Keratinocyte (primary cell): ENCODE measurements at regions not wholly inside any gene's neighbourhood (a gene's known extent, or its start where the extent isn't known, plus 50 kb on each side); places are given as distances from the start of the nearest gene placed in this dataset.

Source experiments
- DNase-seq: peaks from one replicate; pipeline ENCODE4 v3.0.0-alpha.2; 2011; ENCODE audit warnings: low read depth, missing footprints, low spot score
- FAIRE-seq: peaks from 2 replicates; lab custom pipeline; 2011; peaks lifted over from hg19 to GRCh38; lab: Jason Lieb, UNC
- H2AFZ ChIP-seq: 2 replicates; pipeline ENCODE4 v1.6.0; 2012; ENCODE audit warnings: low read length, control low read depth, inconsistent platforms; ENCODE audit not compliant: control insufficient read depth
- H3K27ac ChIP-seq: 2 replicates; pipeline ENCODE4 v1.5.1; 2011; ENCODE audit warnings: low read length; ENCODE audit not compliant: control insufficient read depth, insufficient read depth
- H3K27me3 ChIP-seq: 3 replicates; pipeline ENCODE4 v1.6.0; 2011; ENCODE audit warnings: low read length; ENCODE audit not compliant: control insufficient read depth, insufficient read depth; ENCODE audit errors: extremely low read depth
- H3K36me3 ChIP-seq, 2 experiments: 2 replicates in 1 of 2; 3 replicates in 1 of 2; pipeline ENCODE4 v1.5.1; 2011; ENCODE audit warnings: low read length in 2 of 2, mild to moderate bottlenecking in 1 of 2; ENCODE audit not compliant: control insufficient read depth in 2 of 2, insufficient read depth in 2 of 2; ENCODE audit errors: extremely low read depth in 1 of 2
- H3K4me1 ChIP-seq: 3 replicates; pipeline ENCODE4 v1.5.1; 2011; ENCODE audit warnings: low read length; ENCODE audit not compliant: control insufficient read depth, insufficient read depth; ENCODE audit errors: extremely low read depth
- H3K4me2 ChIP-seq: 3 replicates; pipeline ENCODE4 v1.6.0; 2011; ENCODE audit warnings: low read depth, low read length; ENCODE audit not compliant: control insufficient read depth, insufficient read depth; ENCODE audit errors: extremely low read depth
- H3K4me3 ChIP-seq, 3 experiments: fragments of 200-600 bp in 1 of 3; sonication (generic) in 1 of 3; 2 replicates in 2 of 3; 3 replicates in 1 of 3; pipeline ENCODE4 v1.5.1; 2011 to 2016; ENCODE audit warnings: low read length in 3 of 3, mild to moderate bottlenecking in 3 of 3, control low read depth in 2 of 3, inconsistent platforms in 1 of 3, low read depth in 1 of 3, mixed read lengths in 1 of 3, mixed run types in 1 of 3, moderate library complexity in 1 of 3; ENCODE audit not compliant: control insufficient read depth in 2 of 3, insufficient read depth in 2 of 3; ENCODE audit errors: extremely low read depth in 1 of 3
- H3K79me2 ChIP-seq: 2 replicates; pipeline ENCODE4 v1.6.0; 2012; ENCODE audit warnings: low read length; ENCODE audit not compliant: control insufficient read depth, insufficient read depth
- H3K9ac ChIP-seq: 3 replicates; pipeline ENCODE4 v1.6.0; 2011; ENCODE audit warnings: low read length; ENCODE audit not compliant: control insufficient read depth, insufficient read depth; ENCODE audit errors: extremely low read depth
- H3K9me1 ChIP-seq: 3 replicates; pipeline ENCODE4 v1.6.0; 2011; ENCODE audit warnings: low read length; ENCODE audit not compliant: control insufficient read depth, insufficient read depth; ENCODE audit errors: extremely low read depth
- H3K9me3 ChIP-seq: 2 replicates; pipeline ENCODE4 v1.5.1; 2012; ENCODE audit warnings: low read depth, low read length; ENCODE audit not compliant: control insufficient read depth
- H4K20me1 ChIP-seq: 3 replicates; pipeline ENCODE4 v1.6.0; 2011; ENCODE audit warnings: low read length; ENCODE audit not compliant: control insufficient read depth, insufficient read depth; ENCODE audit errors: extremely low read depth
- EZH2 ChIP-seq: IDR thresholded peaks from one replicate; pipeline ENCODE4 v1.6.1; 2012; ENCODE audit warnings: inconsistent platforms, mild to moderate bottlenecking, low read length, moderate library complexity
- dilution Hi-C: fragments of 300-500 bp; cut with MboI; formaldehyde crosslinking; loops from one replicate; pipeline ENCODE4 v1.7.0; 2020; ENCODE audit warnings: low sequenced_read_pairs; ENCODE audit not compliant: extremely low pct_ligation_motif_present
- TF ChIP-seq, protein P1 (sequence below), 3 experiments: IDR thresholded peaks in 1 of 3; conservative IDR thresholded peaks in 1 of 3; optimal IDR thresholded peaks in 1 of 3; 2 replicates in 2 of 3; 3 replicates in 1 of 3; pipeline versions ENCODE3 to v1.5.1; 2011; ENCODE audit warnings: low read length in 3 of 3, mild to moderate bottlenecking in 3 of 3, moderate library complexity in 2 of 3, control low read depth in 1 of 3, inconsistent platforms in 1 of 3; ENCODE audit not compliant: insufficient read depth in 2 of 3; ENCODE audit errors: extremely low read depth in 1 of 3

- FAIRE-seq (no peak), DNase-seq (no peak)
- no peak overlapping the region for H2AFZ ChIP-seq
- no peaks in the 10 kb centered on the region for H3K79me2 ChIP-seq
- no peaks in the 10 kb centered on the region for H3K27me3 ChIP-seq
- H3K9me3 ChIP-seq, result no peaks in the 10 kb centered on the region
- H3K4me3 ChIP-seq, result no peak overlapping the region
- no peak for TF ChIP-seq EZH2
- TF ChIP-seq, protein P1, sequence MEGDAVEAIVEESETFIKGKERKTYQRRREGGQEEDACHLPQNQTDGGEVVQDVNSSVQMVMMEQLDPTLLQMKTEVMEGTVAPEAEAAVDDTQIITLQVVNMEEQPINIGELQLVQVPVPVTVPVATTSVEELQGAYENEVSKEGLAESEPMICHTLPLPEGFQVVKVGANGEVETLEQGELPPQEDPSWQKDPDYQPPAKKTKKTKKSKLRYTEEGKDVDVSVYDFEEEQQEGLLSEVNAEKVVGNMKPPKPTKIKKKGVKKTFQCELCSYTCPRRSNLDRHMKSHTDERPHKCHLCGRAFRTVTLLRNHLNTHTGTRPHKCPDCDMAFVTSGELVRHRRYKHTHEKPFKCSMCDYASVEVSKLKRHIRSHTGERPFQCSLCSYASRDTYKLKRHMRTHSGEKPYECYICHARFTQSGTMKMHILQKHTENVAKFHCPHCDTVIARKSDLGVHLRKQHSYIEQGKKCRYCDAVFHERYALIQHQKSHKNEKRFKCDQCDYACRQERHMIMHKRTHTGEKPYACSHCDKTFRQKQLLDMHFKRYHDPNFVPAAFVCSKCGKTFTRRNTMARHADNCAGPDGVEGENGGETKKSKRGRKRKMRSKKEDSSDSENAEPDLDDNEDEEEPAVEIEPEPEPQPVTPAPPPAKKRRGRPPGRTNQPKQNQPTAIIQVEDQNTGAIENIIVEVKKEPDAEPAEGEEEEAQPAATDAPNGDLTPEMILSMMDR (optimal IDR thresholded peaks at IDR 0.05 in 1 of 3, IDR thresholded peaks at IDR 0.05 in 1 of 3, conservative IDR thresholded peaks at IDR 0.05 in 1 of 3; ENCODE audit: extremely low read depth in 1 of 3, insufficient read depth in 2 of 3, low read length in 3 of 3), result no peak
- no peak overlapping the region for H3K9ac ChIP-seq
- H3K27ac ChIP-seq, result no peak overlapping the region
- no peaks in the 10 kb centered on the region for H3K4me1 ChIP-seq
- no peaks in the 10 kb centered on the region for H3K36me3 ChIP-seq
- no peak overlapping the region for H3K4me2 ChIP-seq
- dilution Hi-C loops, result no loop called here
- no peaks in the 10 kb centered on the region for H3K9me1 ChIP-seq
- H4K20me1 ChIP-seq, result no peaks in the 10 kb centered on the region
Measured at GRCh38 chr2:4840791-4841190, 851.4 kb upstream of the SOX11 start.

DNA sequence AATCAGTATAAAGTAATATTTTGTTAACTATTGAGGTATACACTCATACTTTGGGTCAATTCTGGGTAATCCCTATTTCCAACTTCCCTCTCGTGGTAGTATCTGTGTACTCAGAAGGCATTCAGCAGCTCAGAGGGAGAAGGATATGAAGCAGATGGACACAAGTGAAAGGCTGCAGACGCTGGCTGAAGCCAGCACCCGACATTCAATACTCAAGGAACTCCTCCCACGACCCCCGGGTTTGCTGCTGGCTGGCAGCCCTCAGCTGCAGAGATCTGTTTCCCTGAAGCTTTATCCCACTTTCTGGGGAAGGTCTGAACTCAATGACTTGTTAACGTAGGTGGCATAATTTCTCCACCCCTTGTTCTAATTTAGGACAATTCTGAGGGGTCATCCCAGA is 847.3 kb upstream of the SOX11 start:
- Histone ChIP-seq H3K4me3 (no peak overlapping the region), H3K4me2 (no peak overlapping the region)
- FAIRE-seq, result no peak

More for the DNA sequence above, 847.3 kb upstream of the SOX11 start:
- Histone ChIP-seq H2AFZ (no peak overlapping the region), H3K79me2 (no peaks in the 10 kb centered on the region), H3K36me3 (no peaks in the 10 kb centered on the region), H3K27me3 (no peaks in the 10 kb centered on the region), H3K9me1 (no peaks in the 10 kb centered on the region), H3K4me1 (no peaks in the 10 kb centered on the region), H3K27ac (no peak overlapping the region), H3K9me3 (no peaks in the 10 kb centered on the region), H3K9ac (no peak overlapping the region), H4K20me1 (no peaks in the 10 kb centered on the region)
- dilution Hi-C loops, result no loop called here
- no peak for DNase-seq
- TF ChIP-seq, protein P1 (optimal IDR thresholded peaks at IDR 0.05 in 1 of 3, IDR thresholded peaks at IDR 0.05 in 1 of 3, conservative IDR thresholded peaks at IDR 0.05 in 1 of 3; ENCODE audit: extremely low read depth in 1 of 3, insufficient read depth in 2 of 3, low read length in 3 of 3), result no peak
- TF ChIP-seq EZH2, result no peak
